Lung microvascular endothelial cell (primary cell): ENCODE measurements at regions not wholly inside any gene's neighbourhood (a gene's known extent, or its start where the extent isn't known, plus 50 kb on each side); places are given as distances from the start of the nearest gene placed in this dataset.
"Not testable (repeated sequence)": the region's sequence is repeated elsewhere in the genome, so short reads cannot be mapped to it uniquely, and the experiment has no call there.

Experiments used
- DNase-seq, 2 donors: peaks; one replicate each; pipeline versions ENCODE4 v3.0.0 to v3.0.0-alpha.2; 2010; ENCODE audit warnings: low read depth in 2 of 2

GRCh38 chr5:67989456-67989855 is 226.1 kb upstream of the PIK3R1 start:
- DNase-seq: peak; percentile 21 to 85

GRCh38 chr5:67986761-67987160 is 228.8 kb upstream of the PIK3R1 start:
- DNase-seq: no peak

- DNase-seq: no peak
Measured at GRCh38 chr5:67985686-67986387, 229.7 kb upstream of the PIK3R1 start.

GRCh38 chr5:67984546-67984945 is 231.0 kb upstream of the PIK3R1 start:
- no peak for DNase-seq

- DNase-seq: peak; percentile 31 to 68
Measured at GRCh38 chr5:67983251-67984110, 232.1 kb upstream of the PIK3R1 start.

- not testable (repeated sequence) for DNase-seq
Measured at GRCh38 chr5:67982160-67982559, 233.4 kb upstream of the PIK3R1 start.

GRCh38 chr5:67978171-67978570 is 237.4 kb upstream of the PIK3R1 start:
- DNase-seq: no peak

GRCh38 chr5:67976891-67977601 is 238.5 kb upstream of the PIK3R1 start:
- DNase-seq: peak; percentile 16 to 25

- no peak for DNase-seq
Measured at GRCh38 chr5:67976181-67976580, 239.4 kb upstream of the PIK3R1 start.

- DNase-seq: no peak
Measured at GRCh38 chr5:67974471-67974870, 241.1 kb upstream of the PIK3R1 start.

- DNase-seq: no peak
Measured at GRCh38 chr5:67974054-67974453, 241.5 kb upstream of the PIK3R1 start.

GRCh38 chr5:67971971-67972821 is 243.4 kb upstream of the PIK3R1 start:
- peak; percentile 13 to 67 for DNase-seq

GRCh38 chr5:67971223-67971830 is 244.2 kb upstream of the PIK3R1 start:
- no peak for DNase-seq

GRCh38 chr5:67969631-67970030 is 245.9 kb upstream of the PIK3R1 start:
- no peak for DNase-seq

- DNase-seq: no peak
Measured at GRCh38 chr5:67969176-67969575, 246.4 kb upstream of the PIK3R1 start.

- DNase-seq: no peak
Measured at GRCh38 chr5:67966712-67967111, 248.8 kb upstream of the PIK3R1 start.

GRCh38 chr5:67964619-67965018 is 250.9 kb upstream of the PIK3R1 start:
- DNase-seq: no peak

- DNase-seq: no peak
Measured at GRCh38 chr5:67963789-67964519, 251.6 kb upstream of the PIK3R1 start.

GRCh38 chr5:67960939-67961338 is 254.6 kb upstream of the PIK3R1 start:
- no peak for DNase-seq

- DNase-seq: no peak
Measured at GRCh38 chr5:67957374-67957773, 258.2 kb upstream of the PIK3R1 start.
